A549 (cell line): ENCODE measurements at regions not wholly inside any gene's neighbourhood (a gene's known extent, or its start where the extent isn't known, plus 50 kb on each side); places are given as distances from the start of the nearest gene placed in this dataset.

Experiments
- EP300 ChIP-seq, 2 experiments: fragments of >200 bp; sonication (Bioruptor Twin); formaldehyde crosslinking; IDR thresholded peaks; 2 replicates in 1 of 2; 3 replicates in 1 of 2; pipeline ENCODE4 v1.6.1; 2016 to 2017
- KDM1A ChIP-seq: fragments of 200-600 bp; sonication (generic); IDR thresholded peaks from 2 replicates; pipeline ENCODE4 v1.6.1; 2016; ENCODE audit warnings: low read depth, mild to moderate bottlenecking
- MAFK ChIP-seq: fragments of 450-650 bp; IDR thresholded peaks from 2 replicates; pipeline ENCODE4 v1.6.1; 2014; ENCODE audit not compliant: partially characterized antibody

DNA sequence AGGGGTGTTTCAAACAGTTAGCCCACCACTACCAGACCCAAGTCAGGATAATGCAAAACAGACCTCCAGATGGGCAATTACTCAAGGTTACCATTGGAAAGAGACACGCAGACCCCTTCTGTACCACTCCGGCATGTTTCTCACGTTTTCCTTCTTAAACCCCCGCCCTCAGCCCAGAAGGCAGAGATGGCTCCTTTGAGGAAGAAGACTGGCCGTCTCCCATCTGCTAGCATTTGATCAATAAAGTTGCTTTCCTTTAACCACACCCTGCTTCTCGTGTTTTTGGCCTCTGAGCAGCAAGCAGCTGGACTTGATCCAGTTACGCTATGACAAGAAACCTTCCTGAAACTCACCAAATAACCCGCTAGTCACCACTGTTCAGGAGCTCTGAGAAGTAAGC, 1012.4 kb upstream of the GYPC start:
- TF ChIP-seq KDM1A (no peak), MAFK (no peak), EP300 (IDR thresholded peaks at IDR 0.05) (no peak)
